ENCODE measurements at regions not wholly inside any gene's neighbourhood (a gene's known extent, or its start where the extent isn't known, plus 50 kb on each side); places are given as distances from the start of the nearest gene placed in this dataset.

- Histone ChIP-seq H3K4me1 (ENCODE audit: insufficient read depth) (no peaks in the 10 kb centered on the region; the same call in 1 of the 2 replicates), H3K4me2 (no peak overlapping the region), H3K79me2 (replicated peaks; ENCODE audit: insufficient read depth) (no peaks in the 10 kb centered on the region), H4K20me1 (replicated peaks; ENCODE audit: insufficient read depth) (no peaks in the 10 kb centered on the region), H3K36me3 (ENCODE audit: insufficient read depth) (no peaks in the 10 kb centered on the region), H3K27me3 (ENCODE audit: insufficient read depth) (no peaks in the 10 kb centered on the region), H3F3A (replicated peaks; ENCODE audit: low read depth) (no peaks in the 10 kb centered on the region), H3K4me3 (no peak overlapping the region), H3K9me2 (ENCODE audit: insufficient read depth) (no peaks in the 10 kb centered on the region), H2AFZ (no peak overlapping the region), H3K27ac (ENCODE audit: low read depth) (no peak overlapping the region)
- DNase-seq (ENCODE audit: low spot score), result peak; percentile 89
- Mint-ChIP-seq H3K4me3 (no peak overlapping the region), H3K9me3 (no peaks in the 10 kb centered on the region), H3K27ac (no peak overlapping the region), H3K27me3 (ENCODE audit: insufficient read depth, low read depth, poor library complexity) (no peaks in the 10 kb centered on the region), H3K4me1 (peaks cover 49% of the 10 kb centered on the region), H3K36me3 (ENCODE audit: low read depth) (no peaks in the 10 kb centered on the region)
- ATAC-seq, result peak; percentile 88
- TF ChIP-seq ZNF114 (CRISPR knock-in tag; IDR thresholded peaks at IDR 0.05) (no peak), CTCF (conservative IDR thresholded peaks at IDR 0.05; ENCODE audit: low read depth in 2 of 2) (peak; percentile 68 to 82), ZNF462 (CRISPR knock-in tag; IDR thresholded peaks at IDR 0.05) (peak; percentile 49; the same call in 1 of the 2 replicates)
Observed at GRCh38 chr13:27339299-27339698, 68.7 kb downstream of the RASL11A start.

GRCh38 chr13:27341616-27342015, 71.0 kb downstream of the RASL11A start:
- Histone ChIP-seq H3K79me2 (replicated peaks; ENCODE audit: insufficient read depth) (no peaks in the 10 kb centered on the region), H2AFZ (no peak overlapping the region), H3K36me3 (ENCODE audit: insufficient read depth) (no peaks in the 10 kb centered on the region), H3K4me2 (no peak overlapping the region), H3K27ac (ENCODE audit: low read depth) (no peak overlapping the region), H3K4me1 (ENCODE audit: insufficient read depth) (no peaks in the 10 kb centered on the region; the same call in 1 of the 2 replicates), H4K20me1 (replicated peaks; ENCODE audit: insufficient read depth) (no peaks in the 10 kb centered on the region), H3K9me2 (ENCODE audit: insufficient read depth) (no peaks in the 10 kb centered on the region), H3K27me3 (ENCODE audit: insufficient read depth) (no peaks in the 10 kb centered on the region), H3F3A (replicated peaks; ENCODE audit: low read depth) (no peaks in the 10 kb centered on the region), H3K4me3 (no peak overlapping the region)
- Mint-ChIP-seq H3K4me1 (peaks cover 30% of the 10 kb centered on the region), H3K36me3 (ENCODE audit: low read depth) (no peaks in the 10 kb centered on the region), H3K9me3 (no peaks in the 10 kb centered on the region), H3K4me3 (no peak overlapping the region), H3K27ac (no peak overlapping the region), H3K27me3 (ENCODE audit: insufficient read depth, low read depth, poor library complexity) (no peaks in the 10 kb centered on the region)
- ATAC-seq (no peak; the same call in 2 of the 3 replicates), DNase-seq (ENCODE audit: low spot score) (peak; percentile 15)
- TF ChIP-seq POLR2AphosphoS5 (IDR thresholded peaks at IDR 0.05; ENCODE audit: low read depth) (no peak), CTCF (conservative IDR thresholded peaks at IDR 0.05; ENCODE audit: low read depth in 2 of 2) (no peak), NANOG (IDR thresholded peaks at IDR 0.05; ENCODE audit: borderline replicate concordance) (no peak), ETS1 (IDR thresholded peaks at IDR 0.05) (no peak), EZH2 (IDR thresholded peaks at IDR 0.05; ENCODE audit: low read depth, unreplicated experiment) (no peak), ZNF114 (CRISPR knock-in tag; IDR thresholded peaks at IDR 0.05) (no peak), ZNF331 (CRISPR knock-in tag; IDR thresholded peaks at IDR 0.05; ENCODE audit: low read depth) (no peak), JUNB (IDR thresholded peaks at IDR 0.05; ENCODE audit: unreplicated experiment) (no peak)

Data from GM23338 (cell line).